ENCODE measurements at regions not wholly inside any gene's neighbourhood (a gene's known extent, or its start where the extent isn't known, plus 50 kb on each side); places are given as distances from the start of the nearest gene placed in this dataset.

GRCh38 chr3:13207578-13207922, 134.3 kb upstream of the IQSEC1 start:
- TF ChIP-seq CTCF (IDR thresholded peaks at IDR 0.05; ENCODE audit: low read depth, low read length): no peak
- no peak for TF ChIP-seq EZH2phosphoT487 (IDR thresholded peaks at IDR 0.05; ENCODE audit: low read depth)
